ENCODE measurements at regions not wholly inside any gene's neighbourhood (a gene's known extent, or its start where the extent isn't known, plus 50 kb on each side); places are given as distances from the start of the nearest gene placed in this dataset.

DNA sequence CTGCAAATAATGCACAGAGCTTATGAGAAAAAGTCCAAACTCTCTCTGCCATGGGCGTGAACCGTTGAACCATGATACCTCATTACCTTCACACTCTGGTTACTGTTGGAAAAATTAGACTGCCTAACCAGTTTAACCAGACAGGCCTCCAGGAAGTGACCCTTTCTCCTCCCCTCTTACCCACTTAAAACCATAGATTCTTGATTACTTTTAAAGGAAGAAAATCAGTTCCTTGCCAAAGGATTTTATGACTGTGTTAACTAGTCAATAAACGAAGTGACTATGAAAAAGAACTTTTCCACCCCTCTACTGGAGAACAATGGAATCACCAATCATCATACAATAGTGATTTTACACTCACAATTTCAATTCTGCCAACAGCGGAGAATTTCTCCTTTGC lies 254.0 kb upstream of the ATP2B1 start:
- 68 to 77% methylated on average over 4 of the region's 4 CpGs for WGBS, 2 donors
- DNase-seq = no peak
- H3K9me3 ChIP-seq = no peaks in the 10 kb centered on the region

DNA sequence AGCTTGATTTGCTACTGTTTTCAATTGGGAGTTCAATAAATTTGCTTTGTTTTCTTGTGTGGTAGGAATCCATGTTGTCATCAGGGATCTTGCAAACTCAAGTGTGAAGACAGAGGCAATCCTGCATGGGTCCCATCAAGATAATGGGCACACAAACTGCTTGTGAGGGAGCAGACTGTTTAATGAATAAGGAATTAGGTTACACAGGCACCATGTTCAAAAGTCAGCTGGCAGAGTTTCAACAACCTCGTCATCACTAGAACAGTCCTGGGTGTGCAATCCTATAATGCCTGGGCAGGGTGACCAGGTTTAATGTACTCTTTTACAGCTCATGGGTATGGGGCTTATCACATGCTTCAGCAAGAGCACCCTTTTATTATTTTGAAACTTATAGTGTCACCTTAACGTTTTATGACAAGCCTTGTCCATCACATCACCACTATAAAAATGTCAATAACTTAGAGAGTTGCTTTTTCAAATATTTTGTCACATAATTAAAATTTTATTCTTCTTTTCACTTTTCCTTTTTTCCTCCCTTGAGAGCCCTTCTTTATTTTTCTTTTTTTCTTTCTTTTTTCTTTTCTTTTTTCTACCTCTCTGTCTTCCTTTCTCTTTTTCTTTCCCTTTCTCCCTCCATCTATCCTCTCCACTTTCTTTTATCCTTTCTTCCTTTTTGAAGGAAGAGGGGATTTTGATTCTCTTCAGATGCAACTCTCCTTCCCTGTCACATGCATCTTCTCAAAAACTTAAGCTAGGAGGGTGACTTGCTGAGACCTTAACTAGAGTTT lies 252.2 kb upstream of the ATP2B1 start:
- WGBS, 2 donors = 36 to 44% methylated on average over 2 of the region's 2 CpGs
- intact Hi-C loops (cut with DNase I) = no loop called here
- no peaks in the 10 kb centered on the region for H3K27me3 ChIP-seq

More for the DNA sequence above, 254.0 kb upstream of the ATP2B1 start:
- TF ChIP-seq, protein P1, sequence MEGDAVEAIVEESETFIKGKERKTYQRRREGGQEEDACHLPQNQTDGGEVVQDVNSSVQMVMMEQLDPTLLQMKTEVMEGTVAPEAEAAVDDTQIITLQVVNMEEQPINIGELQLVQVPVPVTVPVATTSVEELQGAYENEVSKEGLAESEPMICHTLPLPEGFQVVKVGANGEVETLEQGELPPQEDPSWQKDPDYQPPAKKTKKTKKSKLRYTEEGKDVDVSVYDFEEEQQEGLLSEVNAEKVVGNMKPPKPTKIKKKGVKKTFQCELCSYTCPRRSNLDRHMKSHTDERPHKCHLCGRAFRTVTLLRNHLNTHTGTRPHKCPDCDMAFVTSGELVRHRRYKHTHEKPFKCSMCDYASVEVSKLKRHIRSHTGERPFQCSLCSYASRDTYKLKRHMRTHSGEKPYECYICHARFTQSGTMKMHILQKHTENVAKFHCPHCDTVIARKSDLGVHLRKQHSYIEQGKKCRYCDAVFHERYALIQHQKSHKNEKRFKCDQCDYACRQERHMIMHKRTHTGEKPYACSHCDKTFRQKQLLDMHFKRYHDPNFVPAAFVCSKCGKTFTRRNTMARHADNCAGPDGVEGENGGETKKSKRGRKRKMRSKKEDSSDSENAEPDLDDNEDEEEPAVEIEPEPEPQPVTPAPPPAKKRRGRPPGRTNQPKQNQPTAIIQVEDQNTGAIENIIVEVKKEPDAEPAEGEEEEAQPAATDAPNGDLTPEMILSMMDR (IDR thresholded peaks at IDR 0.05) = peak in 3 of 6 experiments; percentile 5 to 46 (median 29)
- TF ChIP-seq POLR2A (IDR thresholded peaks at IDR 0.05) = no peak
- no peak overlapping the region for H3K27ac ChIP-seq
- no peaks in the 10 kb centered on the region for H3K36me3 ChIP-seq
- no peak overlapping the region for H3K4me3 ChIP-seq
- peaks cover 0 to 19% (median 0%) of the 10 kb centered on the region in 3 donors for H3K4me1 ChIP-seq
- H3K27me3 ChIP-seq = no peaks in the 10 kb centered on the region
- intact Hi-C loops (cut with DNase I) = no loop called here

DNA sequence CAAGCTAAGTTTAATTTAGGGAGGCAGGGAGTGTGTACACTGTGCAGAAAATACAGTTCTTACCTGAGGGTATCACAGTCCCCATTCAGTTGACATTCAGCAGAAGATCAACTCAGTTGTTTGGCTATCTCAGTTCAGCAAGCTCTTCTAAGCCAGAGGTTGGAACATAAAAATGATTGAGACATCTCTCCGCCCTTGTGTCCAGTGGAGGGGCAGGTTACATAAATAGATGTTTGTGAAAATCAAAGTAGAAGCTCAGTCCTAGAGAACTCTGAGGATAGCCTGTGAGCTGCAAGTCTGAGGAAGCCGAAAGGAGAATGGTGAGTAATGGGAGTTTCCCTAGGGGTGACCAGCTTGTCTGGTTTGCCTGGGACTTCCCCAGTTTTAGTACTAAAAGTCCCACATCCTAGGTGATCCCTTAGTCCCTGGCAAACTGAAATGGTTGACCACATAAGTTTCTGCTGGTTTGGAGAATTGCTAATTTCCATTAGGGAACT lies 251.4 kb upstream of the ATP2B1 start:
- 24 to 26% methylated on average over 2 of the region's 2 CpGs for WGBS, 2 donors
- H3K27ac ChIP-seq = peak overlapping the region in 2 of 4 donors; percentile 44 to 54
- no peaks in the 10 kb centered on the region for H3K27me3 ChIP-seq
- intact Hi-C loops (cut with DNase I) = no loop called here
- H3K4me1 ChIP-seq = peaks cover 0 to 19% (median 0%) of the 10 kb centered on the region in 3 donors
- H3K4me3 ChIP-seq = no peak overlapping the region
- no peaks in the 10 kb centered on the region for H3K36me3 ChIP-seq
- no peak for DNase-seq
- TF ChIP-seq, protein P1 (IDR thresholded peaks at IDR 0.05) = no peak
- TF ChIP-seq POLR2A (IDR thresholded peaks at IDR 0.05) = no peak
- no peaks in the 10 kb centered on the region for H3K9me3 ChIP-seq

More for the DNA sequence above, 252.2 kb upstream of the ATP2B1 start:
- Histone ChIP-seq H3K9me3 (no peaks in the 10 kb centered on the region), H3K4me3 (no peak overlapping the region), H3K4me1 (peaks cover 0 to 19% (median 0%) of the 10 kb centered on the region in 3 donors), H3K36me3 (no peaks in the 10 kb centered on the region), H3K27ac (no peak overlapping the region)
- TF ChIP-seq, protein P1 (IDR thresholded peaks at IDR 0.05) = no peak
- TF ChIP-seq POLR2A (IDR thresholded peaks at IDR 0.05) = no peak
- no peak for DNase-seq

DNA sequence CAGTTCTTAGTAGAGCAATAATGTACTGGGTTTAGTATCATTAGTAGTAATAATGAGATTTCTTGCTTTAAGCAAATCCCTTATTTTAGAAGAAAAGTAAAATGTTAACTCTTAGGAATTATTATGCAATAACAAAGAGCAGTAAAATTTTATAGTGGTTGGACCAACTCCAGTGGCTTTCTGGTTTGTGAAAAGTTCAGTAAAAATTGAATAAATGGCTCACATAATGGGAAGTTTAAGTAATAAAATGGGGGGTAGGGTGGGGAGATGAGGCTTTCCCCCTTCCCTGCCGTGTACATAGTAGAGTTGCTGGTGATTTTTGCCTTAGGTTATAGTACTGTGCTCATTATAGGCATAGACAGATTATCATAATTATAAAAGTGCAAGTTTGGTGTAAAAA lies 250.5 kb upstream of the ATP2B1 start:
- no peak for TF ChIP-seq POLR2A (IDR thresholded peaks at IDR 0.05)
- TF ChIP-seq, protein P1 (IDR thresholded peaks at IDR 0.05) = no peak
- intact Hi-C loops (cut with DNase I) = no loop called here
- no peaks in the 10 kb centered on the region for H3K27me3 ChIP-seq
- H3K9me3 ChIP-seq = no peaks in the 10 kb centered on the region
- no peak for DNase-seq
- no peaks in the 10 kb centered on the region for H3K36me3 ChIP-seq
- H3K4me1 ChIP-seq = peaks cover 0 to 19% (median 0%) of the 10 kb centered on the region in 3 donors
- H3K27ac ChIP-seq = no peak overlapping the region
- 67 to 73% methylated on average over 1 of the region's 1 CpG for WGBS, 2 donors
- no peak overlapping the region for H3K4me3 ChIP-seq

DNA sequence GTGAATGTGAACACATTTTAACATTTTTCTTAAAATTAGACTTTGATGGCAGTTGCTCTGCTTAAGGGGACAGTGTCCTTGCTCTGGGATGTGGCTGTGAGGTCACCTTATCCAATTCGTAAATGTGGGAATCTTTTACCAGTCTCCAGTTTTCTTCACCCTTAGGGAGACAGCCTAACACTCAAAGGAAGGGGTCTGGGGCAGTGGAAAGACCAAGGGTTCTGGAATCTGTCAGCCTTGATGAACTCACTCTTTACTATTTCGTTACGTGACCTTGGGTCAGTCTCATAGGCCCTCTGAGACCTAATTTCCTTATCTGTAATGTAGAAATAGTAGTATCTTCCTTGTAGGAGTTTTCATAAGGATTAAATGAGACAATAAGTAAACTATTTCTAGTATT lies 245.6 kb upstream of the ATP2B1 start:
- DNase-seq = no peak
- intact Hi-C loops (cut with DNase I) = no loop called here
- no peak overlapping the region for H3K4me3 ChIP-seq
- H3K27me3 ChIP-seq = no peaks in the 10 kb centered on the region
- no peaks in the 10 kb centered on the region for H3K9me3 ChIP-seq
- H3K4me1 ChIP-seq = peaks cover 0 to 28% (median 16%) of the 10 kb centered on the region in 3 donors
- TF ChIP-seq, protein P1 (IDR thresholded peaks at IDR 0.05) = no peak
- TF ChIP-seq POLR2A (IDR thresholded peaks at IDR 0.05) = no peak
- no peaks in the 10 kb centered on the region for H3K36me3 ChIP-seq
- WGBS, 2 donors = 93 to 94% methylated on average over 3 of the region's 3 CpGs
- H3K27ac ChIP-seq = no peak overlapping the region
